Gastrocnemius medialis (tissue), 4 donors: ENCODE measurements at regions not wholly inside any gene's neighbourhood (a gene's known extent, or its start where the extent isn't known, plus 50 kb on each side); places are given as distances from the start of the nearest gene placed in this dataset.

Experiments
- CTCF ChIP-seq, 5 experiments: fragments of 450-650 bp in 3 of 5; fragments of 200-600 bp in 2 of 5; sonication (generic) in 2 of 5; IDR thresholded peaks in 4 of 5; conservative IDR thresholded peaks in 1 of 5; 1 replicate in 4 of 5; 2 replicates in 1 of 5; pipeline ENCODE4 v1.5.1; 2016 to 2019; ENCODE audit warnings: antibody characterized with exemption in 5 of 5, mild to moderate bottlenecking in 3 of 5, moderate library complexity in 3 of 5
- POLR2A ChIP-seq, 2 donors: fragments of 450-650 bp; IDR thresholded peaks; one replicate each; pipeline ENCODE4 v1.6.1; 2017; ENCODE audit warnings: antibody characterized with exemption in 2 of 2, mild to moderate bottlenecking in 2 of 2, moderate library complexity in 2 of 2

- TF ChIP-seq CTCF (IDR thresholded peaks at IDR 0.05 in 4 of 5, conservative IDR thresholded peaks at IDR 0.05 in 1 of 5) (no peak), POLR2A (IDR thresholded peaks at IDR 0.05) (no peak)
Observed at GRCh38 chr5:68024426-68024825, 191.1 kb upstream of the PIK3R1 start.
